GM18508 (cell line): ENCODE measurements at regions not wholly inside any gene's neighbourhood (a gene's known extent, or its start where the extent isn't known, plus 50 kb on each side); places are given as distances from the start of the nearest gene placed in this dataset.
"Not testable (repeated sequence)": the region's sequence is repeated elsewhere in the genome, so short reads cannot be mapped to it uniquely, and the experiment has no call there.

Experiments
- ATAC-seq: cut with Tn5 transposase; IDR thresholded peaks from one replicate; pipeline ENCODE4 v1.9.1; 2021; ENCODE audit warnings: moderate number of reproducible peaks; ENCODE audit not compliant: insufficient read depth, unreplicated experiment

GRCh38 chr14:105600195-105600938, 74.0 kb downstream of the TMEM121 start:
- ATAC-seq, result not testable (repeated sequence)

DNA sequence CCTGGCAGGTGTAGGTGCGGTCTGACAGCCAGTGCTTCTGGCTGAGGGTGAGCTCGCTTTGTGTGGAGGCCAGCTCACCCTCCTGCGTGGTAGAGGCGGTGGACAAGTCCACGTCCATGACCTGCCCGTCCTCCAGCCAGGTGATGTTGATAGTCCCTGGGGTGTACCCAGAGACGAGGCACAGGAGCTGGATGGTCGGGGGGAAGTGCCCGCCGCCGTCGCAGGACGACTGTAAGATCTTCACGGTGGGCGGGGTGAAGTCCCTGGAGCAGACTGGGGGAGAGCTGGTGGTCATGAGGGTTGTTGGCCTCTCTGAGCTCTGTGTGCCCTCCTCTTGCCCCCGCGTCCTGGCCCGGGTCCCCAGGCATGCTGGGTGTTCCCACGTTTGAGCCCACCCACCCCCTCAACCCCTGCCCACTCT, 74.6 kb downstream of the TMEM121 start:
- no peak for ATAC-seq

DNA sequence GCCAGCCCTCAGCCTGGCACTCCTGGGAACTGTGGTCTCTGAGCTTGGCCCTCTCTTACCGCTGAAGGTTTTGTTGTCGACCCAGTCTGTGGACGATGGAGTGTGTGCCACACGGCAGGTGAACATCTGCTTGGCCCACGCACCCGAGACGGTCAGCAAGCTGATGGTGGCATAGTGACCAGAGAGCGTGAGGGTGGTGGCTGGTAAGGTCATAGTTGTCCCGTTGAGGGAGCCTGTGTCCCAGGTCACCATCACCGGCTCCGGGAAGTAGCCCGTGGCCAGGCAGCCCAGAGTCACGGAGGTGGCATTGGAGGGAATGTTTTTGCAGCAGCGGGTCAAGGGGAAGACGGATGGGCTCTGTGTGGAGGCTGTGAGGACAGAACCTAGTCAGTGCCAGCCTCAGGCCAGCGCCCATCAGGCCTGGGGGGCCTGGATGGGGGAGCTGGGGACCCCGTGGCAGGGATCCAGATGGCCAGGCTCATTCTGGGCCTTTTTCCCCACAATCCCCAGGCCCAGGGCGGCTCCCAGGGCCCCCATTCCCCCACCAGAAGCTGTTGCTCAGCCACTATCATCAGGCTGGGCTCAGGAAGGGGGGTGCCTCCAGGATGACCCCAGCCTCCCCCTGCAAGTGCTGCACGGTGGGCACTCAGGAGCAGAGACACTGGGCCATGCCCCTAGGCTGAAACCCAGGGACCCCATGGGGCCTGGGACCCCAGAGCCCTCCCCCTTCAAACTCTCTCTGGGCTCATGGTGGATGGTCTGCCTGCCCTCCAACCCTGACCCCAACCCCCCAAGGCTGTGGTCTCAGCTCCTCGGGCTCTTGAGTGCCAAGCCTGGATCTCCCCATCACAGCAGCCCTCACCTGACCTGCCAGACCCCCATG, 75.2 kb downstream of the TMEM121 start:
- ATAC-seq, result no peak

- no peak for ATAC-seq
Measured at GRCh38 chr14:105602243-105602750, 75.9 kb downstream of the TMEM121 start.

DNA sequence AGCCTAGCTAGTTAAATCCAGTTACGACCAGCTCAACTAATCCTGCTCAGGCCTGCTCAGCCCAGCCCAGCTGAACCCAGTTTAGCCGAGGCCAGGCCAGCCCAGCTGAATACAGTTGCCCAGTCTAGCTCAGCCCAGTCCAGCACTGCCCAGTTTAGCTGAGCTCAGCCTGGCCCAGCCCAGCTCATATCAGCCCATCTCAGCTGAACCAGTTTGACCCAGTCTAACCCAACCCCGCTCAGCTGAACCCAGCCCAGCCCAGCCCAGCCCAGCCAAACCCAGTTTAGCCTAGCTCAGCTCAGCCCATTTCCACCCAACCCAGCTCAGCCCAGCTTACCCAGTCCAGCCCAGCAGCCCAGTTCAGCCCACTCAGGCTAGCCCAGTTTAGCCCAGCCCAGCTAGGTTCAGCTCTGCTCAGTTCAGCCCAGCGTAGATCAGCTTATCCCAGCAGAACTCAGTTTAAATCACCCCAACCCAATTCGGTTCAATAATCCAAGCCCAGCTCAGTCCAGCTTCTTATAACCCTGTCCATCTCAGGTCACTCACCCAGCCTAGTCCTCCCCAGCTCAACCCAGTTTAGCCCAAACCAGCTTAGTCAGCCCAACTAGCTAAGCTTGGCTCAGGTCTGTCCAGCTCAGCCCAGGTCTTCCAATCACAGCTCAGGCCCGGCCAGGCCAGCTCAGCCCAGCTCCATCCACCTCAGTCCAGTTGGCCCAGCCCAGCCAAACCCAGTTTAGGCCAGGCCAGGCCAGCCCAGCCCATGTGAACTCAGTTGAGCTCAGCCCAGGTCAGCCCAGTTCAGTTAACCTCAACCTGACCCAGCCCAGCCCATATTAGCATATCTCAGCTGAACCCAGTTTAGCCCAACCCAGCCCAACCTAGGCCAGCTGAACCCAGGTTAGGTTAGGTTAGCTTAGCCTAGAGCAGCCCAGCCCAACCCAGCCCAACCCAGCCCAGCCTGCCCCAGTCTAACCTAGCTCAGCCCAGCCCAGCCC, 76.7 kb downstream of the TMEM121 start:
- no peak for ATAC-seq

- not testable (repeated sequence) for ATAC-seq
Measured at GRCh38 chr14:105604531-105605463, 78.4 kb downstream of the TMEM121 start.

- ATAC-seq, result no peak
Measured at GRCh38 chr14:105605464-105606304, 79.3 kb downstream of the TMEM121 start.

- not testable (repeated sequence) for ATAC-seq
Measured at GRCh38 chr14:105606305-105606975, 80.1 kb downstream of the TMEM121 start.

DNA sequence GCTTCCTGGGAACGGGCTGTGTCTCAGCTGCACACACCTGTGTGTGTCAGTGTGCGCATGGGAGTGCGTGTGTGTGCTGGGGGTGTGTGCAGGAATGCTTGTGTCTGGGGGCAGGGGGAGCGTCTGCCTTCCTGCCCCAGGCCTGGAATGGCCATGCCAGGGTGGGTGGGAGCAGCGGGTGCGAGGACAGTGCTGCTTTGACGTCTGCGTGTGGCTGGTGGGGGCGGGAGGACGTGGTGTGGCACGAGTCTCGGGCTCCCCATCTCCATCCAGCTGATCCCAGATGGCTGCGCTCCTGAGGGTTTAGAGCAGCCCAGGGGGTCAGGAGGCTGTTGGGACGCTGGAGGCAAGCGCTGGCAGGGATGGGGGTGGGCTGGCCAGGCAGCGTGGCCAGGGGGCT, 80.6 kb downstream of the TMEM121 start:
- not testable (repeated sequence) for ATAC-seq

DNA sequence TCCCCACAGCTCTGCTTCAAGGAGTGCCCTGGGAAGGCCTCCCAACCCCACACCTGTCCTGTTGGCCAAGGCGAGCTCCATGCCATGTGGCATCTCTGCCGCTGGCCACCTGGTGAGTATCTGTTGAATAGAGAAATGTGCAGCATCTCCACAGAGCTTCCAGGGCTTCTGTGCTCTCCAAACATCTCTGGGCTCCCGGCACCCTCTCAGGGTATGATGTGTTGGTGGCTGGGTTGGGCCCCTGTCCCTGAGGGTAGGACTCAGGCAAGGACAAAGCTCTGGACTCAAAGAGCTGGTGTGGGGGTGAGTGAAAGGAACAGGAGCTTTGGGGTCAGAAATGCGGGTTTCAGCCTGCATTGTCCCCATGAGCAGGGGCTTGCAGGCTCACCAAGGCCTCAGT, 88.6 kb downstream of the TMEM121 start:
- not testable (repeated sequence) for ATAC-seq

DNA sequence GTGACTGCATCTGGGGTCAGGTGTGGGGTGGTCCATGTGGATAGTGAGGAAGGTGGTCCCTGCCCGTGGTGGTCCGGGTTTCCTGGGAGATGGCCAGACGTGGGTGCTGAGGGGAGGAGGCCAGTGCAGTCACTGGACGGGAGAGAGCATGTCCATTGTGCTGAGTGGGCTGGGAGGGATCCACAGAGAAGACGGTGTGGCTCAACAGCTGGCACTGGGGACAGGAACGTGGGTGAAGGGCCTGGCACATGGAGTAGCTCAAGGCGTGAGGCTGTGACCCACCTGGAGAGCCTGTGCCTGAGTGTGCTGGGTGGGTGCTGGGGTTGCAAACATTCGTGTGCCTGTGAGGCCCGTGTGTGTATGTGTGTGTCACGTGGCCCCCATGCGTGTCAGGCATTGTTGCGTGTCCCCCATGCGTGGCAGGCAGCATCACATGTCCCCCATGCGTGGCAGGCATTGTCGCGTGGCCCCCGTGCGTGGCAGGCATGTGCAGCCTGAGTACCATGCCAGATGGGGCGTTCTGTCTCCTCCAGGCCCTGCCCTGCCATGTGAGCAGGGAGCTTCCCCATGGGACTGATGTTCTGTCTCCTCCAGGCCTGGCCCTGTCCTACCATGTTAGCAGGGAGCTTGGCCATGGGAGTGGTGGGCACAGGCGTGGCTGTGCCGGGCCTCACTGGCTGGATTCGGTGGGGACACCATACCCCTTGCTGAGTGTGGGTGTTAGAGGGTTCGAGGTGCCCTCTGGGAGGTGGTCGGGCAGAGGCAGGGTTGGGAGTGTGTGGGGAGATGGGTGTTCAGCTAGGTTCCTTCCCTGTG, 89.8 kb downstream of the TMEM121 start:
- ATAC-seq, result not testable (repeated sequence)

DNA sequence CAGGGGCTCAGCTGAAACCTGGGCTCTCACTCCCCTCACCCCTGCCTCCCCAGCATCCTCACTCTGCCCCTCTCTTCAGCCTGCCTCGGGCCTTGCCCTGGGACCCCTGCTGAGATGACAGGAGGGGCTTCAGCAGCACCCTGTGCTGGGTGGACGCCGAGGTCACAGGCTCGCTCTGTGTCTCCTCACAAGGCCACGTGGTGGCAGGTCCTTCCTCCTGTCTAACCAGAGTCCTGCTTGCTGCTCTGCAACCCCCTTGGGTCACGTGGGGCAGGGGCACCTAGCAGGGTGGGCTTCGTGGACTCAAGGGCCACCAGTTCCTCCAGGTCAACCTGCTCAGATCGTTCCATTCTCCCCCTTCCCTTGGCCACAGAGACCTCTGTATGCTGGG, 90.4 kb downstream of the TMEM121 start:
- ATAC-seq, result no peak

- ATAC-seq, result no peak
Measured at GRCh38 chr14:105617201-105617777, 90.9 kb downstream of the TMEM121 start.

GRCh38 chr14:105617805-105618204, 91.4 kb downstream of the TMEM121 start:
- ATAC-seq, result not testable (repeated sequence)

- ATAC-seq, result not testable (repeated sequence)
Measured at GRCh38 chr14:105619324-105619723, 92.9 kb downstream of the TMEM121 start.

- ATAC-seq, result not testable (repeated sequence)
Measured at GRCh38 chr14:105620178-105620864, 93.9 kb downstream of the TMEM121 start.
